Effector memory CD4-positive, alpha-beta T cell (primary cell): ENCODE measurements at regions not wholly inside any gene's neighbourhood (a gene's known extent, or its start where the extent isn't known, plus 50 kb on each side); places are given as distances from the start of the nearest gene placed in this dataset.
"Not testable (repeated sequence)": the region's sequence is repeated elsewhere in the genome, so short reads cannot be mapped to it uniquely, and the experiment has no call there.

Experiments
- DNase-seq, 3 donors: peaks; one replicate each; pipeline ENCODE4 v3.0.0-alpha.2; 2020
- H3K27ac ChIP-seq: 2 replicates; pipeline ENCODE4 v1.7.0; 2013; ENCODE audit warnings: mild to moderate bottlenecking, low read length, moderate library complexity; ENCODE audit not compliant: insufficient read depth, poor library complexity, severe bottlenecking
- H3K27me3 ChIP-seq: replicated peaks from 2 replicates; pipeline ENCODE4 v1.7.0; 2013; ENCODE audit warnings: mild to moderate bottlenecking, low read length; ENCODE audit not compliant: insufficient read depth, control insufficient read depth, poor library complexity, severe bottlenecking
- H3K36me3 ChIP-seq: 2 replicates; pipeline ENCODE4 v1.7.0; 2013; ENCODE audit warnings: mild to moderate bottlenecking, low read length, moderate library complexity; ENCODE audit not compliant: control insufficient read depth, insufficient read depth
- H3K4me1 ChIP-seq: 2 replicates; pipeline ENCODE4 v1.7.0; 2013; ENCODE audit warnings: low read length, mild to moderate bottlenecking; ENCODE audit not compliant: control insufficient read depth, insufficient read depth, poor library complexity, severe bottlenecking
- H3K4me3 ChIP-seq: 2 replicates; pipeline ENCODE4 v1.7.0; 2013; ENCODE audit warnings: low read length, low read depth, mild to moderate bottlenecking; ENCODE audit not compliant: insufficient read depth, poor library complexity, severe bottlenecking
- H3K9me3 ChIP-seq: 2 replicates; pipeline ENCODE4 v1.7.0; 2013; ENCODE audit warnings: mild to moderate bottlenecking, low read length, moderate library complexity; ENCODE audit not compliant: control insufficient read depth

DNA sequence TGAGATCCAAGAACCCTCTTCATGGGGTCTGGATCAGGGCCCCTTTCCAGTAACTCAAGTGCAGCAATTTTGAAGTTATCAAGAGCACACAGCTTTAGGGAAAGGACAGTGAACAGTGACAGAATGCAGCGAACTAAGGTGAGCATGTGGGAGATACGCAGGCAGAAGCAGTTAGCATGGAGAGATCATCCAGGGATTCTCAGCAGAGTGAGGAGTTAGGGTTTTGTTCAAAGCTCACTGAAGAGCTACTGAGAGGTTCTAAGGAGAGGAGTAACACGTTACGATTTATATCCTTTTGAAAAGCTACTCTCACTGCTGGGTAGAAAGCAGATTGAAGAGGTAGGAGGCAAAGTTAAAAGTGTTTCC, 83.6 kb upstream of the MPP7 start:
- no peaks in the 10 kb centered on the region for H3K36me3 ChIP-seq
- no peaks in the 10 kb centered on the region for H3K9me3 ChIP-seq
- no peaks in the 10 kb centered on the region for H3K4me1 ChIP-seq
- no peak overlapping the region for H3K27ac ChIP-seq
- DNase-seq = no peak
- H3K27me3 ChIP-seq = no peaks in the 10 kb centered on the region
- no peak overlapping the region for H3K4me3 ChIP-seq

DNA sequence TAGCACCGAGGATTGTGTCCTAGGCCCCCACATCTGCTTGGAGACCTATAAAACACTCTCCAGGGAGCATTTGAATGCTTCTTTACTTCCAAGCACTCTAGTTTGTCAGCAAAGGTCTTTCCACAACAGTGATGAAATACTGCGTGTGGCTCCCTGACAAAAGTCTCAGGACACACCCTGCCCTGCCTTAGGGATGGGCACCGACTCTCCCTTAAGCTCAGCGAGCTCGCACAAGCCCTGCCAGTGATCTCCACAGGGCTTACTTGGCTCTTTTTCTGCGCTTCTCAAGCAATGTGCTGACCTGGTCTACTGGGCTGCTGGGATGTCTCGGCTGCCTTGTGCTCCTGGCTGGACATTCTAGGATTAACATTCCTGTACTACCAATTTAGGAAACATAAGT, 84.3 kb upstream of the MPP7 start:
- Histone ChIP-seq H3K27ac (no peak overlapping the region), H3K4me3 (no peak overlapping the region), H3K27me3 (no peaks in the 10 kb centered on the region), H3K36me3 (no peaks in the 10 kb centered on the region), H3K4me1 (no peaks in the 10 kb centered on the region), H3K9me3 (no peaks in the 10 kb centered on the region)
- no peak for DNase-seq

DNA sequence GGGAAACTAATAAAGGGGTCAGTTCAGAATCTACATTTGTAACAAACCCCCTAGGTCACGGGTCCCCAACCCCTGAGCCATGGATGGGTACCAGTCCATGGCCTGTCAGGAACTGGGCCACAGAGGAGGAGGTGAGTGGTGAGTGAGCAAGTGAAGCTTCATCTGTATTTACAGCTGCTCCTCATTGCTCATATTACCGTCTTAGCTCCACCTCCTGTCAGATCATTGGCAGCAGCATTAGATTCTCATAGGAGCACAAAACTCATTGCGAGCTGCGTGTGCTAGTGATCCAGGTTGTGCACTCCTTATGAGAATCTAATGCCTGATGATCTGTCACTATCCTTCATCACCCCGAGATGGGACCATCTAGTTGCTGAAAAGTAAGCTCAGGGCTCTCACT, 88.4 kb upstream of the MPP7 start:
- Histone ChIP-seq H3K4me3 (no peak overlapping the region), H3K27me3 (no peaks in the 10 kb centered on the region), H3K36me3 (no peaks in the 10 kb centered on the region), H3K9me3 (no peaks in the 10 kb centered on the region), H3K4me1 (no peaks in the 10 kb centered on the region), H3K27ac (no peak overlapping the region)
- no peak for DNase-seq

DNA sequence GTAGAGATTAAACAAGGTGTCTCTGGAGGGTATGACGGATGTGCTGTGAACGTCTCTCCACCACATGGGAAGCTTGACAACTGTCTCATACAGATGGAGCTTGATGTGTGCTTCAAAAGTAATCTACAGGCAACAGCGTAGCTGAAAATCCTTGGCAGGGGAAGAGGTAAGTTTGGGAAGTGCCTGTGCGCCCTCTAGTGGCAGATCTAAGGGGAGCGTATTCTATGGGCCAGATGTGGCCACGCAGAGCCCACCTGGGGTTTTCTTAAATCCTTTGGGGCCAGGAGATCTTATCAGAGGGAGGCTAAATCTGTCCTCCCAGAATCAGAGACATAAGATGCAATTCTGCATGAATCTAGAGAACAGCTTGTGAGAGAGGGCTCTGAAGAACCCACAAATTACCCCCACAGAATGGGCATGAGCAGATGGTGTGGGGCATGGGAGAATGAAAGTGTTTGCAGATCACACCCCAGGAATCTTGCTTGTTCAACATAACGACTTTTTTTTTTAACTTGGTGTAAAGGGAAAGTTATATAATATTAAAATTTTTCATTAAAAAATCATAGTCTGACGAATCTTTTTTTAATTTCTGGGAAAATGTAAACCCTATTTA, 91.2 kb upstream of the MPP7 start:
- no peaks in the 10 kb centered on the region for H3K27me3 ChIP-seq
- no peaks in the 10 kb centered on the region for H3K36me3 ChIP-seq
- H3K27ac ChIP-seq = no peak overlapping the region
- DNase-seq = peak; percentile 18 to 47 (median 32)
- no peak overlapping the region for H3K4me3 ChIP-seq
- no peaks in the 10 kb centered on the region for H3K4me1 ChIP-seq
- H3K9me3 ChIP-seq = no peaks in the 10 kb centered on the region

DNA sequence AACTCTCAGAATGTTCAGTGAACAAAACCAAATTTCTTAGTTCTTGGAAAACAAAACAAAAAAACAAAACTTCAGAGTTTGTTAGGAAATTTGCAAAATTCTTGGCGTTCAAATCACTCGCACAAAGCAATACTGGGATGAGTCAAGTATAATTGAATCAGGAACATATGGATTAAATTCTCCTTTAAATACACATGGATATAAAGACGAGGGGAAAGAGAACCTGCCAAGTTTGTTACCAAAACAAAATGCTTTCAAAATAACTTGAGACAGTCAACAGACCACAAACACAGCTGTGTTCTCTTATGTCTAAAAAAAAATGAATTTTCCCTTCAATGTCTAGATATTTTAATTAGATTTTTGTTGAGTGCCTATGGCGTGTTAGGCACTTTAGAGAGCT, 93.5 kb upstream of the MPP7 start:
- Histone ChIP-seq H3K27me3 (no peaks in the 10 kb centered on the region), H3K4me1 (no peaks in the 10 kb centered on the region), H3K36me3 (no peaks in the 10 kb centered on the region), H3K4me3 (no peak overlapping the region), H3K9me3 (no peaks in the 10 kb centered on the region), H3K27ac (no peak overlapping the region)
- DNase-seq = no peak

DNA sequence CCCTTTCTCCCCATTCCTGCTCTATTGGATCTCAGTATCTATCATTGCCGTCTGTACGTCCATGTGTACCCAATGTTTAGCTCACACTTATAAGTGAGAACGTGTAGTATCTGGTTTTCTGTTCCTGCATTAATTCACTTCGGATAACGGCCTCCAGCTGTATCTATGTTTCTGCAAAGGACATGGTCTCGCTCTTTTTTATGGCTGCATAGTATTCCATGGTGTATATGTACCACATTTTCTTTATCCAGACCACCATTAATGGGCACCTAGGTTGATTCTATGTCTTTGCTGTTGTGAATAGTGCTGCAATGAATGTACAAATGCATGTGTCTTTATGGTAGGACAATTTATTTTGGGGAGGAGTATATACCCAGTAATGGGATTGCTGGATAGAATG, 94.4 kb upstream of the MPP7 start:
- H3K4me1 ChIP-seq = no peaks in the 10 kb centered on the region
- no peak for DNase-seq

DNA sequence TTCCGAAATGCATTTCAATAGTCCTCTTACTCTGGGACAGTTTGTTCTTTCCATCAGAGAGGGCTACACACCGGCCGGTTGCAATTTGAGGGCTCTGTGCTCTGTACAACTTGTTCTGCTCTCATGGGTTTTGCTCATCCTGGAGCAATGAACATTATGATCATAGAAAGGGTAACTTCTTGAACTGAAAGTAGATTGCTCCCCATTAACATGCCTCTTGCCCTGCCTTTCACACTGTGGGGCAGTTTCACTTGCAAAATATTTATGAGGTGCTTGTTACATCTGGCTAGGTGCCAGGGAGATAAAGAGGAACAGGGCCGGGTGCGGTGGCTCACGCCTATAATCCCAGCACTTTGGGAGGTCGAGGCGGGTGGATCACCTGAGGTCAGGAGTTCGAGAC, 97.3 kb upstream of the MPP7 start:
- Histone ChIP-seq H3K4me1 (no peaks in the 10 kb centered on the region), H3K27ac (no peak overlapping the region), H3K4me3 (no peak overlapping the region), H3K36me3 (no peaks in the 10 kb centered on the region), H3K27me3 (no peaks in the 10 kb centered on the region), H3K9me3 (no peaks in the 10 kb centered on the region)
- no peak for DNase-seq

More for the DNA sequence above, 94.4 kb upstream of the MPP7 start:
- H3K27ac ChIP-seq = no peak overlapping the region
- H3K9me3 ChIP-seq = no peaks in the 10 kb centered on the region
- no peaks in the 10 kb centered on the region for H3K36me3 ChIP-seq
- H3K27me3 ChIP-seq = no peaks in the 10 kb centered on the region
- H3K4me3 ChIP-seq = no peak overlapping the region

DNA sequence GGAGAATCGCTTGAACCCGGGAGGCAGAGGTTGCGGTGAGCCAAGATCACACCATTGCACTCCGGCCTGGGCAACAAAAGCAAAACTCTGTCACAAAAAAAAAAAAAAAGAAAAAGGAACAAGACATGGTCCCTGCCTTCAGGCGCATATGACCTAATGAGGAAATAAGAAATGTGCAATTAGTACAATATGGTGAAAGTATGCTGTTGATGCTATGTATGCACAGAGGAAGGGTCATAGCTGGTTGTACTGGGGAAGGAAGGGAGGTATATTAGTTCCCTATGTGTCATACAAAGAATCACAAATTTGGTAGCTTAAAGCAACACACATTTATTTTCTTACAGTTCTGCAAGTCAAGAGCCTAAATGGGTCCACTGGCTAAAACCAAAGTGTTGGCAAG, 97.8 kb upstream of the MPP7 start:
- Histone ChIP-seq H3K36me3 (no peaks in the 10 kb centered on the region), H3K4me3 (no peak overlapping the region), H3K4me1 (no peaks in the 10 kb centered on the region), H3K27ac (no peak overlapping the region), H3K27me3 (no peaks in the 10 kb centered on the region), H3K9me3 (no peaks in the 10 kb centered on the region)
- DNase-seq = no peak

DNA sequence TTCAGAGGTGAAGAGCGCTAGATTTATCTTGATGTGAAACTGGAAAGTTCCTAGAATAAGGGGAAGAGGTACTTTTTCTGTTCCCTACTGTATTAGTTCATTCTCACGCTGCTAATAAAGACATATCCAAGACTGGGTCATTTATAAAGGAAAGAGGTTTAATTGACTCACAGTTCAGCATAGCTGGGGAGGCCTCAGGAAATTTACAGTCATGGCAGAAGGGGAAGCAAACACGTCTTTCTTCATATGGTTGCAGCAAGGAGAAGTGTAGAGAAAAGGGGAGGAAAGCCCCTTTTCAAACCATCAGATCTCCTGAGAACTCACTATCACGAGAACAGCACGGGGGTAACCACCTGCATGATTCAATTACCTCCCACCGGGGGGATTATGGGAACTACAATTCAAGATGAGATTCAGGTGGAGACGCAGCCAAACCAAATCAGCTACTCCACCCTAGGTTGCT, 99.8 kb upstream of the MPP7 start:
- not testable (repeated sequence) for DNase-seq, H3K4me1 ChIP-seq, H3K4me3 ChIP-seq, H3K36me3 ChIP-seq, H3K27me3 ChIP-seq, H3K27ac ChIP-seq, H3K9me3 ChIP-seq

DNA sequence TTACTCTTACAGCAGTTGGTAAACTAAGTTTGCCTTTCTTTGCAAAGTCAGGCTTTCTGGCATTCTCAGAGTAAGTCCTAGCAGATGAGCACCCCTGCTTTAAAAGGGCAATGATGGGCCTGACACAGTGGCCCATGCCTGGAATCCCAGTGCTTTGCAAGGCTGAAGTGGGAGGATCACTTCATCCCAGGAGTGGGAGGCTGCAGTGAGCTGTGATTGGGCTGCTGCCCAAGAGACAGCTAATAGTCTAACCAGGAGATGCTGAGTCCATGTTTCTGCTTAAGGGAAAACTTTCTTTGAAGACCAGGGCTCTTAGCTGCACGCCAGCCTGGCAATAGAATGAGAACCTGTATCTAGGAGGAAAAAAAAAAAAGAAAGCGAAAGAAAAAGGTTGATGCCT, 100.2 kb upstream of the MPP7 start:
- H3K4me1 ChIP-seq = no peaks in the 10 kb centered on the region
- no peaks in the 10 kb centered on the region for H3K9me3 ChIP-seq
- no peaks in the 10 kb centered on the region for H3K36me3 ChIP-seq
- no peak for DNase-seq
- H3K27ac ChIP-seq = no peak overlapping the region
- H3K4me3 ChIP-seq = no peak overlapping the region
- H3K27me3 ChIP-seq = no peaks in the 10 kb centered on the region
